ENCODE measurements at regions not wholly inside any gene's neighbourhood (a gene's known extent, or its start where the extent isn't known, plus 50 kb on each side); places are given as distances from the start of the nearest gene placed in this dataset.

GRCh38 chr3:25899352-25900101 lies 109.6 kb downstream of the OXSM start:
- TF ChIP-seq, protein P1, sequence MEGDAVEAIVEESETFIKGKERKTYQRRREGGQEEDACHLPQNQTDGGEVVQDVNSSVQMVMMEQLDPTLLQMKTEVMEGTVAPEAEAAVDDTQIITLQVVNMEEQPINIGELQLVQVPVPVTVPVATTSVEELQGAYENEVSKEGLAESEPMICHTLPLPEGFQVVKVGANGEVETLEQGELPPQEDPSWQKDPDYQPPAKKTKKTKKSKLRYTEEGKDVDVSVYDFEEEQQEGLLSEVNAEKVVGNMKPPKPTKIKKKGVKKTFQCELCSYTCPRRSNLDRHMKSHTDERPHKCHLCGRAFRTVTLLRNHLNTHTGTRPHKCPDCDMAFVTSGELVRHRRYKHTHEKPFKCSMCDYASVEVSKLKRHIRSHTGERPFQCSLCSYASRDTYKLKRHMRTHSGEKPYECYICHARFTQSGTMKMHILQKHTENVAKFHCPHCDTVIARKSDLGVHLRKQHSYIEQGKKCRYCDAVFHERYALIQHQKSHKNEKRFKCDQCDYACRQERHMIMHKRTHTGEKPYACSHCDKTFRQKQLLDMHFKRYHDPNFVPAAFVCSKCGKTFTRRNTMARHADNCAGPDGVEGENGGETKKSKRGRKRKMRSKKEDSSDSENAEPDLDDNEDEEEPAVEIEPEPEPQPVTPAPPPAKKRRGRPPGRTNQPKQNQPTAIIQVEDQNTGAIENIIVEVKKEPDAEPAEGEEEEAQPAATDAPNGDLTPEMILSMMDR (conservative IDR thresholded peaks at IDR 0.05; ENCODE audit: low read depth, low read length): no peak
- TF ChIP-seq EZH2 (IDR thresholded peaks at IDR 0.05; ENCODE audit: low read length, unreplicated experiment): no peak
